ENCODE measurements at regions not wholly inside any gene's neighbourhood (a gene's known extent, or its start where the extent isn't known, plus 50 kb on each side); places are given as distances from the start of the nearest gene placed in this dataset.

DNA sequence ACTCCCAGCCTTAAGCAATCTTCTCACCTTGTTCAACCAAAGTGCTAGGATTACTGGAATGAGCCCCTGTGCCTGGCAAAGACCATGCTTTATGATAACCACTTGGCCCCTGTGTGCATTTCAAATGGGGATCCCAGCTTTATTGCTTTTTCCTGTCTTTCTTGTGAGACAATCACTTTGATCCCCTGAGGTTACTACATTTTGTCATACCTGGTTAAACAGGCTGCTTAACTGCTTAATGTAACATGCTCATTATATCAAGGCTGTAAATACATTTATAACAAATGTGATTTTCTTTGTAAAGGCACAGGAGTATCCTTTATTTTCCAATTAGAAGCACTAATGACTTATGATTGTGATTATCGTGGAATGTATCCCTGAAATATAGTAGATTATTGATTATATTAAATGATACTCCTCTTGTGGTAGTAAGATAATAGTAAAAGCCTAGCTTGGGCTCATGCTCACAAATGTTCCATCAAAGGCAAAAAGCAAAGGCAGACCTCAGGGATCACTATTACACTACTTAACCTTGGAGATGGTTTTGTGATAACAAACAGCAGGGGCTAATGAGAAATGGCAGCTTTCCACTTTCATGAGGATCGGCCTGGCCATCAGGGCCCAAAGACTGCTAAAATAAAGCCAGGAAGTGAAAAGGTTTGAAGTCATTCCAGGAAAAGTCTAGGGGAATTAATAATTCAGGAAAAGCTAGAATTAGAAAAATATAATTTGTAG, 290.8 kb upstream of the MDGA2 start:
- Histone ChIP-seq H3K36me3 (ENCODE audit: control insufficient read depth in 4 of 4, insufficient read depth in 3 of 4, low read depth in 1 of 4, low read length in 3 of 4) (no peaks in the 10 kb centered on the region), H3K4me3 (ENCODE audit: low read depth in 1 of 3, low read length in 3 of 3) (no peak overlapping the region), H3K27ac (ENCODE audit: low read depth in 1 of 2, low read length in 2 of 2) (no peak overlapping the region), H3K27me3 (ENCODE audit: control insufficient read depth in 4 of 4, insufficient read depth in 4 of 4, low read length in 3 of 4) (no peaks in the 10 kb centered on the region), H3K9ac (ENCODE audit: low read depth in 1 of 2, low read length in 2 of 2) (no peak overlapping the region), H3K9me3 (ENCODE audit: control insufficient read depth in 4 of 4, low read length in 3 of 4) (no peaks in the 10 kb centered on the region), H3K4me1 (ENCODE audit: control insufficient read depth in 4 of 4, insufficient read depth in 4 of 4, low read length in 3 of 4) (no peaks in the 10 kb centered on the region)
- no peak for DNase-seq (ENCODE audit: low spot score)
- 70% methylated on average over 2 of the region's 2 CpGs for WGBS
- TF ChIP-seq EGR1 (IDR thresholded peaks at IDR 0.05; ENCODE audit: low read depth in 2 of 2) (no peak), NR2F2 (IDR thresholded peaks at IDR 0.05) (no peak), SP1 (IDR thresholded peaks at IDR 0.05) (no peak), FOXA2 (IDR thresholded peaks at IDR 0.05) (no peak), HNF4G (IDR thresholded peaks at IDR 0.05) (no peak)
- TF ChIP-seq, protein P1, sequence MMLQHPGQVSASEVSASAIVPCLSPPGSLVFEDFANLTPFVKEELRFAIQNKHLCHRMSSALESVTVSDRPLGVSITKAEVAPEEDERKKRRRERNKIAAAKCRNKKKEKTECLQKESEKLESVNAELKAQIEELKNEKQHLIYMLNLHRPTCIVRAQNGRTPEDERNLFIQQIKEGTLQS (IDR thresholded peaks at IDR 0.05): no peak
- TF ChIP-seq, protein P2, sequence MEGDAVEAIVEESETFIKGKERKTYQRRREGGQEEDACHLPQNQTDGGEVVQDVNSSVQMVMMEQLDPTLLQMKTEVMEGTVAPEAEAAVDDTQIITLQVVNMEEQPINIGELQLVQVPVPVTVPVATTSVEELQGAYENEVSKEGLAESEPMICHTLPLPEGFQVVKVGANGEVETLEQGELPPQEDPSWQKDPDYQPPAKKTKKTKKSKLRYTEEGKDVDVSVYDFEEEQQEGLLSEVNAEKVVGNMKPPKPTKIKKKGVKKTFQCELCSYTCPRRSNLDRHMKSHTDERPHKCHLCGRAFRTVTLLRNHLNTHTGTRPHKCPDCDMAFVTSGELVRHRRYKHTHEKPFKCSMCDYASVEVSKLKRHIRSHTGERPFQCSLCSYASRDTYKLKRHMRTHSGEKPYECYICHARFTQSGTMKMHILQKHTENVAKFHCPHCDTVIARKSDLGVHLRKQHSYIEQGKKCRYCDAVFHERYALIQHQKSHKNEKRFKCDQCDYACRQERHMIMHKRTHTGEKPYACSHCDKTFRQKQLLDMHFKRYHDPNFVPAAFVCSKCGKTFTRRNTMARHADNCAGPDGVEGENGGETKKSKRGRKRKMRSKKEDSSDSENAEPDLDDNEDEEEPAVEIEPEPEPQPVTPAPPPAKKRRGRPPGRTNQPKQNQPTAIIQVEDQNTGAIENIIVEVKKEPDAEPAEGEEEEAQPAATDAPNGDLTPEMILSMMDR (IDR thresholded peaks at IDR 0.05; ENCODE audit: low read depth, low read length, missing input control): no peak
- TF ChIP-seq, protein P3, sequence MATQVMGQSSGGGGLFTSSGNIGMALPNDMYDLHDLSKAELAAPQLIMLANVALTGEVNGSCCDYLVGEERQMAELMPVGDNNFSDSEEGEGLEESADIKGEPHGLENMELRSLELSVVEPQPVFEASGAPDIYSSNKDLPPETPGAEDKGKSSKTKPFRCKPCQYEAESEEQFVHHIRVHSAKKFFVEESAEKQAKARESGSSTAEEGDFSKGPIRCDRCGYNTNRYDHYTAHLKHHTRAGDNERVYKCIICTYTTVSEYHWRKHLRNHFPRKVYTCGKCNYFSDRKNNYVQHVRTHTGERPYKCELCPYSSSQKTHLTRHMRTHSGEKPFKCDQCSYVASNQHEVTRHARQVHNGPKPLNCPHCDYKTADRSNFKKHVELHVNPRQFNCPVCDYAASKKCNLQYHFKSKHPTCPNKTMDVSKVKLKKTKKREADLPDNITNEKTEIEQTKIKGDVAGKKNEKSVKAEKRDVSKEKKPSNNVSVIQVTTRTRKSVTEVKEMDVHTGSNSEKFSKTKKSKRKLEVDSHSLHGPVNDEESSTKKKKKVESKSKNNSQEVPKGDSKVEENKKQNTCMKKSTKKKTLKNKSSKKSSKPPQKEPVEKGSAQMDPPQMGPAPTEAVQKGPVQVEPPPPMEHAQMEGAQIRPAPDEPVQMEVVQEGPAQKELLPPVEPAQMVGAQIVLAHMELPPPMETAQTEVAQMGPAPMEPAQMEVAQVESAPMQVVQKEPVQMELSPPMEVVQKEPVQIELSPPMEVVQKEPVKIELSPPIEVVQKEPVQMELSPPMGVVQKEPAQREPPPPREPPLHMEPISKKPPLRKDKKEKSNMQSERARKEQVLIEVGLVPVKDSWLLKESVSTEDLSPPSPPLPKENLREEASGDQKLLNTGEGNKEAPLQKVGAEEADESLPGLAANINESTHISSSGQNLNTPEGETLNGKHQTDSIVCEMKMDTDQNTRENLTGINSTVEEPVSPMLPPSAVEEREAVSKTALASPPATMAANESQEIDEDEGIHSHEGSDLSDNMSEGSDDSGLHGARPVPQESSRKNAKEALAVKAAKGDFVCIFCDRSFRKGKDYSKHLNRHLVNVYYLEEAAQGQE (IDR thresholded peaks at IDR 0.05): no peak
- TF ChIP-seq, protein P4, sequence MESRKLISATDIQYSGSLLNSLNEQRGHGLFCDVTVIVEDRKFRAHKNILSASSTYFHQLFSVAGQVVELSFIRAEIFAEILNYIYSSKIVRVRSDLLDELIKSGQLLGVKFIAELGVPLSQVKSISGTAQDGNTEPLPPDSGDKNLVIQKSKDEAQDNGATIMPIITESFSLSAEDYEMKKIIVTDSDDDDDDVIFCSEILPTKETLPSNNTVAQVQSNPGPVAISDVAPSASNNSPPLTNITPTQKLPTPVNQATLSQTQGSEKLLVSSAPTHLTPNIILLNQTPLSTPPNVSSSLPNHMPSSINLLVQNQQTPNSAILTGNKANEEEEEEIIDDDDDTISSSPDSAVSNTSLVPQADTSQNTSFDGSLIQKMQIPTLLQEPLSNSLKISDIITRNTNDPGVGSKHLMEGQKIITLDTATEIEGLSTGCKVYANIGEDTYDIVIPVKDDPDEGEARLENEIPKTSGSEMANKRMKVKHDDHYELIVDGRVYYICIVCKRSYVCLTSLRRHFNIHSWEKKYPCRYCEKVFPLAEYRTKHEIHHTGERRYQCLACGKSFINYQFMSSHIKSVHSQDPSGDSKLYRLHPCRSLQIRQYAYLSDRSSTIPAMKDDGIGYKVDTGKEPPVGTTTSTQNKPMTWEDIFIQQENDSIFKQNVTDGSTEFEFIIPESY (IDR thresholded peaks at IDR 0.05): no peak

DNA sequence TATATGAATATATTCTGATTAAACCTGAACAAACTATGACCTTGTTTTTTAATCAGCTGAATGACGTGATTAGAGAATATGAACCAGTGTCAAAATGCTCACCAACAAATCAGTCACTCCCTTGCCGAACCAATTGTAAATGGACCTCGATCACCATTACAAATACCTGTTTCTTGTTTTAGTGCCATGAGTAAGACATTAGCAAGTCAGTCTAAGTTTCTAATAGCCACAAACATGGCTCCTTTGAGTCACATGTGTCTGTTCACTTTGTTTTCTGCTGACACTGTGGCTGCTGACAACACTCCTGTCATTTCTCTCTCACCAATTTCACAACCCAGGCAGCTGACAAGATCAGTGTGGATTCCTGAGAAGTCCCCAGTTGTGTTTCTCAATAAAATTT, 286.2 kb upstream of the MDGA2 start:
- no peak overlapping the region for H3K9ac ChIP-seq (ENCODE audit: low read depth in 1 of 2, low read length in 2 of 2)
- H3K27me3 ChIP-seq (ENCODE audit: control insufficient read depth in 4 of 4, insufficient read depth in 4 of 4, low read length in 3 of 4): no peaks in the 10 kb centered on the region
- no peaks in the 10 kb centered on the region for H3K9me3 ChIP-seq (ENCODE audit: control insufficient read depth in 4 of 4, low read length in 3 of 4)
- no peak overlapping the region for H3K27ac ChIP-seq (ENCODE audit: low read depth in 1 of 2, low read length in 2 of 2)
- TF ChIP-seq NR2F2 (IDR thresholded peaks at IDR 0.05): no peak
- 77% methylated on average over 3 of the region's 3 CpGs for WGBS
- no peak overlapping the region for H3K4me3 ChIP-seq (ENCODE audit: low read depth in 1 of 3, low read length in 3 of 3)
- no peak for DNase-seq (ENCODE audit: low spot score)
- H3K4me1 ChIP-seq (ENCODE audit: control insufficient read depth in 4 of 4, insufficient read depth in 4 of 4, low read length in 3 of 4): no peaks in the 10 kb centered on the region
- no peaks in the 10 kb centered on the region for H3K36me3 ChIP-seq (ENCODE audit: control insufficient read depth in 4 of 4, insufficient read depth in 3 of 4, low read depth in 1 of 4, low read length in 3 of 4)
